ENCODE measurements at regions not wholly inside any gene's neighbourhood (a gene's known extent, or its start where the extent isn't known, plus 50 kb on each side); places are given as distances from the start of the nearest gene placed in this dataset.
A peak's percentile ranks its signal among the peaks of the same experiment; 100 is the strongest.
"Not testable (repeated sequence)": the region's sequence is repeated elsewhere in the genome, so short reads cannot be mapped to it uniquely, and the experiment has no call there.

GRCh38 chr9:31045810-31046209 is 1338.6 kb upstream of the ACO1 start:
- H3K4me3 ChIP-seq (ENCODE audit: low read depth, low read length): no peak overlapping the region
- H2BK5ac ChIP-seq (ENCODE audit: low read depth, low read length, poor library complexity): no peak overlapping the region
- H3K9ac ChIP-seq (ENCODE audit: low read length): no peak overlapping the region
- H3K27ac ChIP-seq (ENCODE audit: low read depth, low read length): no peak overlapping the region
- no peak overlapping the region for H3K18ac ChIP-seq (ENCODE audit: low read length)
- H3K14ac ChIP-seq (ENCODE audit: low read length): no peak overlapping the region
- H4K8ac ChIP-seq (ENCODE audit: low read depth, low read length): no peak overlapping the region
- H3K36me3 ChIP-seq (ENCODE audit: control insufficient read depth in 1 of 2, insufficient read depth in 2 of 2, low read length in 2 of 2): no peaks in the 10 kb centered on the region
- no CpG with 5 or more reads among the region's 1 CpG for WGBS (ENCODE audit: extremely low coverage, insufficient coverage, insufficient read length)
- H3K23ac ChIP-seq (ENCODE audit: low read length): no peak overlapping the region
- no peak overlapping the region for H4K12ac ChIP-seq (ENCODE audit: low read depth, low read length)
- H3K4ac ChIP-seq (ENCODE audit: low read depth, low read length): no peak overlapping the region
- no peak overlapping the region for H2AK5ac ChIP-seq (ENCODE audit: low read length)
- no peak overlapping the region for H2BK120ac ChIP-seq (ENCODE audit: insufficient read depth, low read length, poor library complexity)
- no peaks in the 10 kb centered on the region for H3K4me1 ChIP-seq (ENCODE audit: control insufficient read depth in 1 of 2, insufficient read depth in 2 of 2, low read length in 2 of 2)
- no peaks in the 10 kb centered on the region for H3K9me3 ChIP-seq (ENCODE audit: insufficient read depth, low read depth, low read length)
- DNase-seq: peak in 1 of 2 donors; percentile 10
- no peaks in the 10 kb centered on the region for H3K79me2 ChIP-seq (ENCODE audit: control insufficient read depth, insufficient read depth, low read length, poor library complexity)
- no peaks in the 10 kb centered on the region for H3K79me1 ChIP-seq (ENCODE audit: low read length)
- H4K91ac ChIP-seq (ENCODE audit: low read depth, low read length): no peak overlapping the region
- no peak overlapping the region for H2AFZ ChIP-seq (ENCODE audit: insufficient read depth, low read length, poor library complexity)
- no peak overlapping the region for H2BK12ac ChIP-seq (ENCODE audit: low read length)
- no peak overlapping the region for H3K4me2 ChIP-seq (ENCODE audit: low read length)
- H3K27me3 ChIP-seq (ENCODE audit: insufficient read depth, low read length): no peaks in the 10 kb centered on the region

- not testable (repeated sequence) for H3K4me2 ChIP-seq (ENCODE audit: low read length); H3K4me1 ChIP-seq (ENCODE audit: control insufficient read depth in 1 of 2, insufficient read depth in 2 of 2, low read length in 2 of 2); H4K91ac ChIP-seq (ENCODE audit: low read depth, low read length); H2AK5ac ChIP-seq (ENCODE audit: low read length); H3K23ac ChIP-seq (ENCODE audit: low read length); H2BK12ac ChIP-seq (ENCODE audit: low read length); H3K18ac ChIP-seq (ENCODE audit: low read length); H3K79me1 ChIP-seq (ENCODE audit: low read length); H3K9me3 ChIP-seq (ENCODE audit: insufficient read depth, low read depth, low read length); H3K27me3 ChIP-seq (ENCODE audit: insufficient read depth, low read length); H2BK120ac ChIP-seq (ENCODE audit: insufficient read depth, low read length, poor library complexity); H3K4ac ChIP-seq (ENCODE audit: low read depth, low read length); H3K14ac ChIP-seq (ENCODE audit: low read length); H4K8ac ChIP-seq (ENCODE audit: low read depth, low read length); DNase-seq; H3K4me3 ChIP-seq (ENCODE audit: low read depth, low read length); H3K79me2 ChIP-seq (ENCODE audit: control insufficient read depth, insufficient read depth, low read length, poor library complexity); H3K27ac ChIP-seq (ENCODE audit: low read depth, low read length); H4K12ac ChIP-seq (ENCODE audit: low read depth, low read length); H2BK5ac ChIP-seq (ENCODE audit: low read depth, low read length, poor library complexity); H2AFZ ChIP-seq (ENCODE audit: insufficient read depth, low read length, poor library complexity); H3K36me3 ChIP-seq (ENCODE audit: control insufficient read depth in 1 of 2, insufficient read depth in 2 of 2, low read length in 2 of 2); H3K9ac ChIP-seq (ENCODE audit: low read length)
- no CpG with 5 or more reads among the region's 15 CpGs for WGBS (ENCODE audit: extremely low coverage, insufficient coverage, insufficient read length)
These were observed 1322.9 kb upstream of the ACO1 start for GRCh38 chr9:31061592-31061991.

GRCh38 chr9:31065691-31066090 is 1318.8 kb upstream of the ACO1 start:
- Histone ChIP-seq H4K12ac (ENCODE audit: low read depth, low read length) (no peak overlapping the region), H3K4me2 (ENCODE audit: low read length) (no peak overlapping the region), H3K9ac (ENCODE audit: low read length) (no peak overlapping the region), H3K27ac (ENCODE audit: low read depth, low read length) (no peak overlapping the region), H3K18ac (ENCODE audit: low read length) (no peak overlapping the region), H4K91ac (ENCODE audit: low read depth, low read length) (no peak overlapping the region), H3K79me2 (ENCODE audit: control insufficient read depth, insufficient read depth, low read length, poor library complexity) (no peaks in the 10 kb centered on the region), H3K14ac (ENCODE audit: low read length) (no peak overlapping the region), H2AFZ (ENCODE audit: insufficient read depth, low read length, poor library complexity) (no peak overlapping the region), H3K4me3 (ENCODE audit: low read depth, low read length) (no peak overlapping the region), H3K36me3 (ENCODE audit: control insufficient read depth in 1 of 2, insufficient read depth in 2 of 2, low read length in 2 of 2) (no peaks in the 10 kb centered on the region), H3K79me1 (ENCODE audit: low read length) (no peaks in the 10 kb centered on the region), H2AK5ac (ENCODE audit: low read length) (no peak overlapping the region), H3K9me3 (ENCODE audit: insufficient read depth, low read depth, low read length) (no peaks in the 10 kb centered on the region), H2BK12ac (ENCODE audit: low read length) (no peak overlapping the region), H2BK5ac (ENCODE audit: low read depth, low read length, poor library complexity) (no peak overlapping the region), H3K27me3 (ENCODE audit: insufficient read depth, low read length) (no peaks in the 10 kb centered on the region), H3K4ac (ENCODE audit: low read depth, low read length) (no peak overlapping the region), H4K8ac (ENCODE audit: low read depth, low read length) (no peak overlapping the region), H2BK120ac (ENCODE audit: insufficient read depth, low read length, poor library complexity) (no peak overlapping the region), H3K23ac (ENCODE audit: low read length) (no peak overlapping the region), H3K4me1 (ENCODE audit: control insufficient read depth in 1 of 2, insufficient read depth in 2 of 2, low read length in 2 of 2) (no peaks in the 10 kb centered on the region)
- no CpG with 5 or more reads among the region's 3 CpGs for whole genome bisulfite sequencing (ENCODE audit: extremely low coverage, insufficient coverage, insufficient read length)
- DNase-seq: no peak

GRCh38 chr9:31067418-31067817 is 1317.0 kb upstream of the ACO1 start:
- DNase-seq: no peak
- H2BK5ac ChIP-seq (ENCODE audit: low read depth, low read length, poor library complexity): no peak overlapping the region
- no peaks in the 10 kb centered on the region for H3K27me3 ChIP-seq (ENCODE audit: insufficient read depth, low read length)
- H4K91ac ChIP-seq (ENCODE audit: low read depth, low read length): no peak overlapping the region
- no peak overlapping the region for H3K14ac ChIP-seq (ENCODE audit: low read length)
- H3K4me2 ChIP-seq (ENCODE audit: low read length): no peak overlapping the region
- H2BK120ac ChIP-seq (ENCODE audit: insufficient read depth, low read length, poor library complexity): no peak overlapping the region
- no peaks in the 10 kb centered on the region for H3K79me1 ChIP-seq (ENCODE audit: low read length)
- no peak overlapping the region for H3K4ac ChIP-seq (ENCODE audit: low read depth, low read length)
- no peaks in the 10 kb centered on the region for H3K9me3 ChIP-seq (ENCODE audit: insufficient read depth, low read depth, low read length)
- WGBS (ENCODE audit: extremely low coverage, insufficient coverage, insufficient read length): no CpG with 5 or more reads among the region's 2 CpGs
- no peaks in the 10 kb centered on the region for H3K36me3 ChIP-seq (ENCODE audit: control insufficient read depth in 1 of 2, insufficient read depth in 2 of 2, low read length in 2 of 2)
- no peak overlapping the region for H3K4me3 ChIP-seq (ENCODE audit: low read depth, low read length)
- no peaks in the 10 kb centered on the region for H3K4me1 ChIP-seq (ENCODE audit: control insufficient read depth in 1 of 2, insufficient read depth in 2 of 2, low read length in 2 of 2)
- H2AK5ac ChIP-seq (ENCODE audit: low read length): no peak overlapping the region
- no peak overlapping the region for H3K23ac ChIP-seq (ENCODE audit: low read length)
- no peak overlapping the region for H4K12ac ChIP-seq (ENCODE audit: low read depth, low read length)
- H3K9ac ChIP-seq (ENCODE audit: low read length): no peak overlapping the region
- no peak overlapping the region for H4K8ac ChIP-seq (ENCODE audit: low read depth, low read length)
- no peaks in the 10 kb centered on the region for H3K79me2 ChIP-seq (ENCODE audit: control insufficient read depth, insufficient read depth, low read length, poor library complexity)
- no peak overlapping the region for H3K18ac ChIP-seq (ENCODE audit: low read length)
- H2BK12ac ChIP-seq (ENCODE audit: low read length): no peak overlapping the region
- no peak overlapping the region for H2AFZ ChIP-seq (ENCODE audit: insufficient read depth, low read length, poor library complexity)
- H3K27ac ChIP-seq (ENCODE audit: low read depth, low read length): no peak overlapping the region
